IMR-90 (cell line): ENCODE measurements at regions not wholly inside any gene's neighbourhood (a gene's known extent, or its start where the extent isn't known, plus 50 kb on each side); places are given as distances from the start of the nearest gene placed in this dataset.
"Not testable (repeated sequence)": the region's sequence is repeated elsewhere in the genome, so short reads cannot be mapped to it uniquely, and the experiment has no call there.

Source experiments
- ATAC-seq: fragments of 200-7000 bp; cut with Tn5 transposase; 2 replicates; pipeline ENCODE4 v1.9.1; 2020; ENCODE audit warnings: low read depth, mild to moderate bottlenecking, moderate library complexity
- BruUV-seq: library from RNA; stranded (reverse); fragments of 400-500 nt; replicated peaks from 2 replicates; lab custom pipeline; 2021; lab: Mats Ljungman, UMichigan
- CTCF ChIA-PET: fragments of 300-600 bp; formaldehyde crosslinking; extraction: SDS; loops from one replicate; lab custom pipeline; 2021; ENCODE audit warnings: antibody characterized with exemption; lab: Yijun Ruan, JAX
- POLR2A ChIA-PET: fragments of 300-600 bp; sonication (Branson Sonifier 250); formaldehyde crosslinking; loops from one replicate; lab custom pipeline; 2022; ENCODE audit warnings: antibody characterized with exemption; ENCODE audit not compliant: unreplicated experiment; lab: Charles Lee
- DNase-seq: peaks from one replicate; pipeline ENCODE4 v3.0.0; 2013
- H2AFZ ChIP-seq: replicated peaks from 2 replicates; pipeline ENCODE3; 2013; ENCODE audit warnings: low read length, mild to moderate bottlenecking; ENCODE audit not compliant: poor library complexity
- H2AK5ac ChIP-seq: 2 replicates; pipeline ENCODE4 v1.6.1; 2013; ENCODE audit warnings: low read depth, low read length, inconsistent platforms
- H2AK9ac ChIP-seq: replicated peaks from 2 replicates; pipeline ENCODE3; 2013; ENCODE audit warnings: mild to moderate bottlenecking, low read depth, low read length, moderate library complexity; ENCODE audit not compliant: poor library complexity
- H2BK120ac ChIP-seq: 2 replicates; pipeline ENCODE4 v1.6.1; 2013; ENCODE audit warnings: low read depth, low read length, inconsistent platforms
- H2BK15ac ChIP-seq: 3 replicates; pipeline ENCODE4 v1.6.1; 2013; ENCODE audit warnings: low read depth, low read length, inconsistent platforms
- H2BK20ac ChIP-seq: 2 replicates; pipeline ENCODE4 v1.6.1; 2013; ENCODE audit warnings: low read depth, mild to moderate bottlenecking, inconsistent platforms, low read length, moderate library complexity
- H2BK5ac ChIP-seq: 2 replicates; pipeline ENCODE4 v1.6.1; 2013; ENCODE audit warnings: mild to moderate bottlenecking, low read depth, low read length, inconsistent platforms; ENCODE audit not compliant: poor library complexity, severe bottlenecking
- H3K14ac ChIP-seq: replicated peaks from 2 replicates; pipeline ENCODE4 v1.6.1; 2013; ENCODE audit warnings: low read depth, low read length, inconsistent platforms
- H3K18ac ChIP-seq: 2 replicates; pipeline ENCODE4 v1.6.1; 2013; ENCODE audit warnings: low read depth, low read length, control low read depth
- H3K23ac ChIP-seq: 2 replicates; pipeline ENCODE4 v1.6.1; 2013; ENCODE audit warnings: low read depth, low read length, inconsistent platforms
- H3K27ac ChIP-seq: 2 replicates; pipeline ENCODE4 v1.5.1; 2013; ENCODE audit warnings: mild to moderate bottlenecking, control low read depth, low read length; ENCODE audit not compliant: insufficient read depth
- H3K27me3 ChIP-seq: 2 replicates; pipeline ENCODE4 v1.6.1; 2013; ENCODE audit warnings: low read length; ENCODE audit not compliant: control insufficient read depth, insufficient read depth
- H3K36me3 ChIP-seq: 2 replicates; pipeline ENCODE4 v1.6.1; 2013; ENCODE audit warnings: low read length, mixed read lengths; ENCODE audit not compliant: control insufficient read depth, insufficient read depth
- H3K4ac ChIP-seq: 2 replicates; pipeline ENCODE4 v1.6.1; 2013; ENCODE audit warnings: low read depth, low read length, inconsistent platforms
- H3K4me1 ChIP-seq: 2 replicates; pipeline ENCODE4 v1.6.1; 2013; ENCODE audit warnings: low read length, mixed read lengths; ENCODE audit not compliant: control insufficient read depth, insufficient read depth
- H3K4me2 ChIP-seq: 2 replicates; pipeline ENCODE4 v1.6.1; 2013; ENCODE audit warnings: low read depth, mild to moderate bottlenecking, control low read depth, low read length, moderate library complexity
- H3K4me3 ChIP-seq: 2 replicates; pipeline ENCODE4 v1.5.1; 2013; ENCODE audit warnings: low read depth, mild to moderate bottlenecking, control low read depth, low read length, moderate library complexity; ENCODE audit not compliant: insufficient read depth
- H3K56ac ChIP-seq: 2 replicates; pipeline ENCODE4 v1.6.1; 2013; ENCODE audit warnings: low read length, inconsistent platforms; ENCODE audit not compliant: insufficient read depth; ENCODE audit errors: extremely low read depth
- H3K79me1 ChIP-seq, 2 experiments: 2 replicates each; pipeline ENCODE4 v1.6.1; 2013; ENCODE audit warnings: low read length in 2 of 2, inconsistent platforms in 1 of 2, low read depth in 1 of 2
- H3K9ac ChIP-seq: 2 replicates; pipeline ENCODE4 v1.6.1; 2013; ENCODE audit warnings: low read depth, low read length, control low read depth
- H3K9me1 ChIP-seq: 2 replicates; pipeline ENCODE4 v1.6.1; 2013; ENCODE audit warnings: low read length, inconsistent platforms; ENCODE audit not compliant: insufficient read depth
- H3K9me3 ChIP-seq: 2 replicates; pipeline ENCODE4 v1.6.1; 2013; ENCODE audit warnings: low read length; ENCODE audit not compliant: control insufficient read depth, insufficient read depth
- H4K20me1 ChIP-seq: 2 replicates; pipeline ENCODE4 v1.6.1; 2013; ENCODE audit warnings: low read length, inconsistent platforms; ENCODE audit not compliant: insufficient read depth
- H4K5ac ChIP-seq: 2 replicates; pipeline ENCODE4 v1.6.1; 2013; ENCODE audit warnings: mild to moderate bottlenecking, low read depth, low read length, control low read depth
- H4K8ac ChIP-seq, 2 experiments: 2 replicates each; pipeline ENCODE4 v1.6.1; 2013; ENCODE audit warnings: low read depth in 2 of 2, low read length in 2 of 2, control low read depth in 1 of 2, inconsistent platforms in 1 of 2
- H4K91ac ChIP-seq: 2 replicates; pipeline ENCODE4 v1.6.1; 2013; ENCODE audit warnings: low read depth, low read length, inconsistent platforms; ENCODE audit not compliant: insufficient read depth
- WGBS, 2 experiments: methylation state at CpG; one replicate each; pipeline versions ENCODE4 v1.1.5 to v1.1.7; 2013; ENCODE audit warnings: missing lambda C conversion rate in 2 of 2; ENCODE audit not compliant: insufficient read length in 1 of 2; ENCODE audit errors: extremely low coverage in 2 of 2; 5-methylcytosine and 5-hydroxymethylcytosine counted together
- dilution Hi-C: fragments of 300-500 bp; cut with HindIII; formaldehyde crosslinking; loops from one replicate; pipeline ENCODE4 v1.14.3; 2018; ENCODE audit warnings: low sequenced_read_pairs; ENCODE audit not compliant: unreplicated experiment
- in situ Hi-C: fragments of 300-500 bp; cut with MboI; formaldehyde crosslinking; loops from 3 replicates; pipeline ENCODE4 v1.14.3; 2019; ENCODE audit warnings: low sequenced_read_pairs, inconsistent platforms, mixed read lengths
- intact Hi-C: fragments of 100-400 bp; cut with micrococcal nuclease; formaldehyde crosslinking; loops from 2 replicates; pipeline ENCODE4 v1.10.0; 2022

- POLR2A ChIA-PET, H2BK5ac ChIP-seq, H2BK120ac ChIP-seq, H2AK9ac ChIP-seq, H2BK20ac ChIP-seq, H3K79me1 ChIP-seq, H3K36me3 ChIP-seq, H3K4me3 ChIP-seq, H3K9ac ChIP-seq, H3K27ac ChIP-seq, H3K23ac ChIP-seq, BruUV-seq, H3K4me2 ChIP-seq, ATAC-seq, H3K4me1 ChIP-seq, H2AK5ac ChIP-seq, dilution Hi-C loops, DNase-seq, H4K5ac ChIP-seq, H3K14ac ChIP-seq, H4K8ac ChIP-seq, H3K18ac ChIP-seq, H3K9me1 ChIP-seq, CTCF ChIA-PET, H4K91ac ChIP-seq, H4K20me1 ChIP-seq, H3K9me3 ChIP-seq, H2BK15ac ChIP-seq, intact Hi-C loops, H2AFZ ChIP-seq, H3K27me3 ChIP-seq, H3K56ac ChIP-seq, in situ Hi-C loops, H3K4ac ChIP-seq: not testable (repeated sequence)
- no CpG with 5 or more reads among the region's 4 CpGs for WGBS, 2 experiments
These were observed 601.9 kb downstream of the RPIA start for GRCh38 chr2:89293399-89293798.

- H3K23ac ChIP-seq, in situ Hi-C loops, H2AK5ac ChIP-seq, H3K4me3 ChIP-seq, H3K9me3 ChIP-seq, H3K27ac ChIP-seq, DNase-seq, H4K91ac ChIP-seq, H3K56ac ChIP-seq, H3K4me1 ChIP-seq, H2AFZ ChIP-seq, dilution Hi-C loops, BruUV-seq, H2BK5ac ChIP-seq, H4K5ac ChIP-seq, H3K36me3 ChIP-seq, intact Hi-C loops, CTCF ChIA-PET, H3K4ac ChIP-seq, H2AK9ac ChIP-seq, H4K8ac ChIP-seq, H4K20me1 ChIP-seq, H3K79me1 ChIP-seq, H3K27me3 ChIP-seq, ATAC-seq, H2BK15ac ChIP-seq, H2BK20ac ChIP-seq, H3K4me2 ChIP-seq, H3K18ac ChIP-seq, H3K14ac ChIP-seq, H2BK120ac ChIP-seq, H3K9me1 ChIP-seq, H3K9ac ChIP-seq, POLR2A ChIA-PET: not testable (repeated sequence)
- no CpG with 5 or more reads among the region's 1 CpG for WGBS, 2 experiments
These were observed 602.9 kb downstream of the RPIA start for GRCh38 chr2:89294335-89294734.
